Activated T-helper 9 cell treated with anti-CD3 and anti-CD28 coated beads, Interleukin-2, amount 50 U/mL, for 16 hours (primary cell): ENCODE measurements at regions not wholly inside any gene's neighbourhood (a gene's known extent, or its start where the extent isn't known, plus 50 kb on each side); places are given as distances from the start of the nearest gene placed in this dataset.

Source experiments
- DNase-seq: peaks from one replicate; pipeline ENCODE4 v3.0.0-alpha.2; 2020; ENCODE audit warnings: low read depth

GRCh38 chr19:34118879-34119748, 53.2 kb upstream of the LSM14A start:
- no peak for DNase-seq

GRCh38 chr19:34120141-34120540, 52.2 kb upstream of the LSM14A start:
- DNase-seq = no peak

DNA sequence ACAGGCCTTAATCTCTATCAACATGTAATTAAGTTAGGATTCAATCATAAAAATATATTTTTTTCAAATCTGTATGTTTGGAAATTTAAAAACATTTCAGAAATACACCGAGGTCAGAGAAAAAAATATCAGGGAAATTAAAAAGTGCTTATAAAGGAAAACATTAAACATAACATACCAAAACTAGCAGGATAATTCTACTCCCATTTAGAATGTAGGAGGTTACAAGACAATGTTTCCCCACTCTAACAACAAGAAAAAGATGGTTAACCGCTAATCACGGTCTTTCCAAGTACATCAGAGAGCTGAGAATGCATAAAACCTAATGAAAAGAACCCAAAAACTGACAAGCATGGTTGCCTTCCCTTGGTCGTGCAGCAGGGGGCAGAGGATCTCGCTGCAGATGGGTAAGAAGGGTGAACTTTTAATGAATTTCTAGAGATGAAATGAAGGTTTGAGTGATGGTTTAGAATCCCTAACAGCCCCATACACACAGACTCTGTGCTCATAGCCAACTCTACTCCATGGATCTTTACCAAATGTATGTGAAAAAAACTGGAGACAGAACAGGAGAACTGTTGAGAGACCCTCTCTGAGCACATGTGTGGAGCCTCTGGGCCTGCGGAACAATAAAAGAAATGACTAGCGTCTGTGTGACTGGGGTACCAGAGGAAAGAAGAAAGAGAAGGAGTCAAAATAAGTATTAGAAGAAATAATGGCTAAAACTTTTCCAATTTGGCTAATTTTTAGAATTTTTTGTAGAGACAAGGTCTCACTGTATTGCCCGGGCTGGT, 51.3 kb upstream of the LSM14A start:
- DNase-seq = peak; percentile 21
